GM12875 (cell line): ENCODE measurements at regions not wholly inside any gene's neighbourhood (a gene's known extent, or its start where the extent isn't known, plus 50 kb on each side); places are given as distances from the start of the nearest gene placed in this dataset.
"Not testable (repeated sequence)": the region's sequence is repeated elsewhere in the genome, so short reads cannot be mapped to it uniquely, and the experiment has no call there.

Experiments
- H3K4me3 ChIP-seq: one replicate; pipeline ENCODE4 v1.5.1; 2011; ENCODE audit warnings: low read depth, low read length, control low read depth
- CTCF ChIP-seq: IDR thresholded peaks from 2 replicates; pipeline ENCODE4 v1.5.1; 2011; ENCODE audit warnings: low read depth, mild to moderate bottlenecking, control low read depth, inconsistent platforms, low read length, moderate library complexity, borderline replicate concordance; ENCODE audit not compliant: insufficient read depth

GRCh38 chr21:15457965-15458364 is 271.8 kb upstream of the USP25 start:
- H3K4me3 ChIP-seq = no peak overlapping the region
- TF ChIP-seq CTCF = no peak

- no peak overlapping the region for H3K4me3 ChIP-seq
- TF ChIP-seq CTCF = no peak
These were observed 267.7 kb upstream of the USP25 start for GRCh38 chr21:15462092-15462491.

GRCh38 chr21:15466329-15466728 is 263.5 kb upstream of the USP25 start:
- no peak for TF ChIP-seq CTCF
- no peak overlapping the region for H3K4me3 ChIP-seq

- no peak overlapping the region for H3K4me3 ChIP-seq
- no peak for TF ChIP-seq CTCF
These were observed 261.4 kb upstream of the USP25 start for GRCh38 chr21:15468368-15468767.

GRCh38 chr21:15472108-15473040 is 257.4 kb upstream of the USP25 start:
- no peak for TF ChIP-seq CTCF
- H3K4me3 ChIP-seq = no peak overlapping the region

- not testable (repeated sequence) for H3K4me3 ChIP-seq
These were observed 252.0 kb upstream of the USP25 start for GRCh38 chr21:15477773-15478172.

GRCh38 chr21:15480160-15480559 is 249.6 kb upstream of the USP25 start:
- TF ChIP-seq CTCF = no peak
- H3K4me3 ChIP-seq = no peak overlapping the region
